ENCODE measurements at regions not wholly inside any gene's neighbourhood (a gene's known extent, or its start where the extent isn't known, plus 50 kb on each side); places are given as distances from the start of the nearest gene placed in this dataset.

DNA sequence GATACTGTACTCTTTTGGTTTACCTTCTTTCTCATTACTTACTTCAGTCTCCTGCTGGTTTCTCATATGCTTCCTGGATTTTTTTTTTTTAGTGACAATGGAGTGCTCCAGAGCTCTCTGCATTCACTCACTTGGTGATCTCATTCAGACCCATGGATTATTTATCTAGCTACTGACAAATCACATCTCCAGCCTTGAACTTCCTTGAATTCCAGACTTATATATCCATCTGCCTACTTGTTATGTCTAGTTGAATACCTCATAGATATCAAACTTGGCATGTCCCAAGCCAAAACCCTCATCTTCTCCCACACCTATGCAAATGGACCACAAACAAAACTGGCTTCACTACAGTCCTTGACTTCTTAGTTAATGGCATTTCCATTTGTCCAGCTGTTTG is 234.7 kb upstream of the ZPLD1 start:
- BruUV-seq (replicated peaks) = no TSS peak
- intact Hi-C loops (cut with micrococcal nuclease) (no loop called here), dilution Hi-C loops (cut with MboI; ENCODE audit: extremely low pct_ligation_motif_present, low sequenced_read_pairs) (no loop called here)
- no peak overlapping the region for H3K27ac ChIP-seq (ENCODE audit: insufficient read depth, low read depth, low read length)
- no peaks in the 10 kb centered on the region for H3K36me3 ChIP-seq (ENCODE audit: control insufficient read depth in 2 of 2, extremely low read depth in 1 of 2, insufficient read depth in 2 of 2, low read length in 2 of 2)
- H3K4me2 ChIP-seq (ENCODE audit: insufficient read depth, low read length) = no peak overlapping the region
- H3K9me1 ChIP-seq (replicated peaks; ENCODE audit: control insufficient read depth, extremely low read depth, insufficient read depth, low read length) = no peaks in the 10 kb centered on the region
- no peak for TF ChIP-seq POLR2A (IDR thresholded peaks at IDR 0.05; ENCODE audit: low read depth, low read length)
- TF ChIP-seq EZH2 (IDR thresholded peaks at IDR 0.05; ENCODE audit: borderline replicate concordance, low read depth, low read length, severe bottlenecking) = no peak
- TF ChIP-seq MAX (IDR thresholded peaks at IDR 0.05; ENCODE audit: insufficient read depth, insufficient read length) = no peak
- no peak for TF ChIP-seq CTCF (IDR thresholded peaks at IDR 0.05; ENCODE audit: extremely low read depth in 1 of 2, insufficient read depth in 1 of 2, low read depth in 1 of 2, low read length in 2 of 2)
- TF ChIP-seq FOS (IDR thresholded peaks at IDR 0.05; ENCODE audit: borderline replicate concordance, insufficient read depth, low read length) = no peak
- no peak for TF ChIP-seq POLR2AphosphoS5 (IDR thresholded peaks at IDR 0.05; ENCODE audit: insufficient read depth, low read depth, low read length)
- no peak for TF ChIP-seq MYC (IDR thresholded peaks at IDR 0.05; ENCODE audit: low read depth, low read length)
- TF ChIP-seq JUN (IDR thresholded peaks at IDR 0.05; ENCODE audit: borderline replicate concordance, insufficient read depth, insufficient read length, low read depth) = no peak
- no peak for TF ChIP-seq GATA2 (IDR thresholded peaks at IDR 0.05; ENCODE audit: insufficient read depth, insufficient read length, low read depth, low read length)
- peaks cover 0 to 4% of the 10 kb centered on the region in 2 experiments for H3K27me3 ChIP-seq (ENCODE audit: control insufficient read depth in 2 of 2, insufficient read depth in 2 of 2, low read length in 2 of 2)
- no peaks in the 10 kb centered on the region for H4K20me1 ChIP-seq (replicated peaks; ENCODE audit: control insufficient read depth, extremely low read depth, insufficient read depth, low read length)
- FAIRE-seq = no peak
- DNase-seq (ENCODE audit: low read depth, low spot score) = no peak
- ChIA-PET POLR2A (no interaction called here), CTCF (interaction anchor here (1.5 kb wide), 1 partner anchor 12 kb away, joined by 3 read pairs; no protein-coding TSS in a partner anchor)
- no peaks in the 10 kb centered on the region for H3K79me2 ChIP-seq (ENCODE audit: control insufficient read depth, insufficient read depth, low read length)
- no peak overlapping the region for H3K4me3 ChIP-seq (replicated peaks in 1 of 3; ENCODE audit: insufficient read depth in 1 of 3, low read depth in 1 of 3, low read length in 3 of 3)
- H3K4me1 ChIP-seq (ENCODE audit: control insufficient read depth, extremely low read depth, insufficient read depth, low read length) = peaks cover 3% of the 10 kb centered on the region
- no peak overlapping the region for H3K9ac ChIP-seq (replicated peaks; ENCODE audit: extremely low read depth, insufficient read depth, low read length)
- H2AFZ ChIP-seq (ENCODE audit: low read depth, low read length) = no peak overlapping the region
- H3K9me3 ChIP-seq (replicated peaks; ENCODE audit: control insufficient read depth, insufficient read depth, low read length) = no peaks in the 10 kb centered on the region
